CD1c-positive myeloid dendritic cell (primary cell): ENCODE measurements at regions not wholly inside any gene's neighbourhood (a gene's known extent, or its start where the extent isn't known, plus 50 kb on each side); places are given as distances from the start of the nearest gene placed in this dataset.
"Not testable (repeated sequence)": the region's sequence is repeated elsewhere in the genome, so short reads cannot be mapped to it uniquely, and the experiment has no call there.

ENCODE experiments used
- DNase-seq: peaks from one replicate; pipeline ENCODE4 v3.0.0-alpha.2; 2016; ENCODE audit errors: extremely low spot score

GRCh38 chr15:38740206-38740605 lies 175.6 kb upstream of the RASGRP1 start:
- DNase-seq, result no peak

GRCh38 chr15:38743147-38743546 lies 178.5 kb upstream of the RASGRP1 start:
- DNase-seq, result peak; percentile 48

- DNase-seq, result no peak
These were observed 180.5 kb upstream of the RASGRP1 start for GRCh38 chr15:38745126-38745525.

GRCh38 chr15:38745626-38746025 lies 181.0 kb upstream of the RASGRP1 start:
- no peak for DNase-seq

GRCh38 chr15:38746211-38746610 lies 181.6 kb upstream of the RASGRP1 start:
- no peak for DNase-seq

- no peak for DNase-seq
These were observed 184.1 kb upstream of the RASGRP1 start for GRCh38 chr15:38748710-38749109.

GRCh38 chr15:38750786-38751185 lies 186.2 kb upstream of the RASGRP1 start:
- no peak for DNase-seq

GRCh38 chr15:38755718-38756117 lies 191.1 kb upstream of the RASGRP1 start:
- DNase-seq, result no peak

GRCh38 chr15:38756441-38756840 lies 191.8 kb upstream of the RASGRP1 start:
- DNase-seq, result no peak

- DNase-seq, result no peak
These were observed 193.4 kb upstream of the RASGRP1 start for GRCh38 chr15:38758043-38758442.

GRCh38 chr15:38761681-38762080 lies 197.1 kb upstream of the RASGRP1 start:
- DNase-seq, result no peak

- DNase-seq, result no peak
These were observed 204.4 kb upstream of the RASGRP1 start for GRCh38 chr15:38768970-38769369.

- DNase-seq, result no peak
These were observed 204.9 kb upstream of the RASGRP1 start for GRCh38 chr15:38769492-38769891.

GRCh38 chr15:38774076-38774475 lies 209.5 kb upstream of the RASGRP1 start:
- DNase-seq, result not testable (repeated sequence)

GRCh38 chr15:38781196-38781595 lies 216.6 kb upstream of the RASGRP1 start:
- no peak for DNase-seq

GRCh38 chr15:38782156-38782555 lies 217.5 kb upstream of the RASGRP1 start:
- DNase-seq, result no peak

- DNase-seq, result no peak
These were observed 224.3 kb upstream of the RASGRP1 start for GRCh38 chr15:38788918-38789317.

- no peak for DNase-seq
These were observed 225.0 kb upstream of the RASGRP1 start for GRCh38 chr15:38789566-38789965.

- DNase-seq, result no peak
These were observed 228.7 kb upstream of the RASGRP1 start for GRCh38 chr15:38793206-38793810.

GRCh38 chr15:38795471-38796245 lies 231.0 kb upstream of the RASGRP1 start:
- no peak for DNase-seq

- DNase-seq, result no peak
These were observed 232.0 kb upstream of the RASGRP1 start for GRCh38 chr15:38796589-38796988.

- not testable (repeated sequence) for DNase-seq
These were observed 232.9 kb upstream of the RASGRP1 start for GRCh38 chr15:38797506-38797905.

GRCh38 chr15:38799202-38799601 lies 234.6 kb upstream of the RASGRP1 start:
- not testable (repeated sequence) for DNase-seq
